Kidney capillary endothelial cell (primary cell): ENCODE measurements at regions not wholly inside any gene's neighbourhood (a gene's known extent, or its start where the extent isn't known, plus 50 kb on each side); places are given as distances from the start of the nearest gene placed in this dataset.

Source experiments
- DNase-seq: peaks from one replicate; pipeline ENCODE4 v3.0.0-alpha.2; 2018; ENCODE audit warnings: low spot score

DNA sequence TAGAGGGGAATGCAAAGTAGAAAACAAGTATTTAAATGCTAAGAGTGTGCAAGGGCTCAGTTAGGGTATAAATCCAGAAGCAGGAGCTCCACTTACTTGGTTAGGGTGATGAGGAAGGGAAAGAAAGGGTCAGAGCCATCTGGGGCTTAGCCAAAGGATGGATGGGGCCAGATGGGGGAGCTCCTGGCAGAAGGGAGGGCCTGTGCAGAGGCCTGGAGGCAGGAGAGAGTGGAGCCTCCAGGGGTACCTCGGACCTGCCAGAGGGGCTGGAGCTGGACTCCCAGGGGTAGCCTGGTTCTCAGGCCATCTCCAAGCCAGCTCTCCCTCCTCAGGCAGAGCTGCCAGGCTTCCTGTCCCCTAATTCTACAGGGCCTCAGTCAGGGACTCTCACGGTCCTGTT is 506.3 kb downstream of the SHQ1 start:
- DNase-seq: no peak

DNA sequence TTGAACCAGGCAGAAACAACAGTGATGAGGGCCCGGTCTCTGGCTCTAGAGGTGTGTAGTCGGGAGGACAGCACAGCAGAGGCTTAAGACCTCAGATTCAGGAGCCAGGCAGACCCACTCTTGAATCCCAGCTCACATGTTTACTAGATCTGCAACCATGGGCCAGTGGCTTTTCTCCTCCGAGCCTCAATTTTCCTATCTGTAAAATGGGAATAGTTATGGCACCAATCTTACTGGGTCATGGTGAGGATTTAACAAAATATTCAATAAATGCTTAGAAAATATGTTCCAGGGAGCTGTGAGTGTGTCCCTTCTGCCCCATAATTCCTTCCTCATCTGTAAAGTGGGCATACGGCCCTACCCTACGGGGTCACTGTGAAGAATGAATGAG is 506.9 kb downstream of the SHQ1 start:
- DNase-seq: no peak

DNA sequence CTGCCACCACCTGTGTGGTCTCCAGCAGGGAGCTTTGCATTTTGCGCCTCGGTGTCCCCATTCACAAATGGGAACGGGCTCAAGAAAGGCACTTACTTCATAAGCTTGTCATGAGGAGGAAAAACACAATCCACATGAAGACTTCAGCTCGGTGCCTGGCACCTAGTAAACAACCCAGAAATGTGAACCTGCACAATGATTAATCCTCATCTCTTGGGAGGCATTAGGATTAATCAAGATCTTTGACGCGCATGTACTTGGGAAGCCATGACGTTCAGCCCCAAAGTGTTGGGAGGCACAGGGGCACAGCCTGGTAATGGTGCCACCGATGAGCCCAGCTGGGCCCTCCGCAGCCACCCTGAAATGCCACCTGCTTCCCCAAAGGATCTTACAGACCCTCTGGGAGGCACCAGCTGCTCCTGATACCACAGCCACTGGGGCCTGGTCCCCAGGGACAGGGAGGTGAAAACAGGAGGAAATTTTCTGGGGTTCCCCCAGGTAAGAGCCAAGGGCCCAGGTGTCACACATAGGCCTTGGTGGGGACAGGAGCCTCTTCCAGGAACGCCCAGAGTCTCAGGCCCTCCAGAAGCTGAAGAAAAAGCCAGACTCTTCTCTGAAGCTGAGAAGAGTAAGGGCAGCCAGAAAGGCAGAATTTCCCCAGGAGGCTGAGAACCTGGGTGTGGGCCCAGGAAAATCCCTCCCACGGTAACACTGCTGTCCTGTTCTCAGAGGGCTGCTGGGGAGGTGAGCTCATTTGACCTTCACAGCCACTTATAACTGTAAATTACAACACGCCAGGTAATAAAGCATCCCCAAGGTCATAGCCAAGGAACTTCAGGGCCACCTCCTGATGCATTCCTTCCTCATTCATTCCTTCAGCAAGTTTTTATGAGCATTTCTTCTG is 507.5 kb downstream of the SHQ1 start:
- no peak for DNase-seq

DNA sequence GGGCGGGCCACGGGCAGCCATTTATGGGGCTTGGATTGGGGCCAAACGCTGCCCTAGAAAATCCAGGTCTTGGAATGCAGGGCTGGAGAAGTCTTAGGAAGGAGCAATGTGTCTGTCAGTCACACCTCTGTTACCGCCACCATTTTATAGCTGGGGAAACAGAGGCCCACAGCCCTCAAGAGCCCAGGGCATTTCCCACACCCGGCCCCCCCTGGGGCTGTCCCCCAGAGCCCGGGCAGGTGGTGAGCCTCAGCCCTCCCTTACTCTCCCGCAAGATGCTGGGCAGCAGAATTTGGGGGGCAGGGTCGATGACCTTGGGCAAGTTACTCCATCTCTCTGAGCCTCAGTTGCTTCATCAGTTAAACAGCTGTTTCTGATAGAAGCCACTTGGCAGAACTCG is 508.2 kb downstream of the SHQ1 start:
- DNase-seq: no peak

DNA sequence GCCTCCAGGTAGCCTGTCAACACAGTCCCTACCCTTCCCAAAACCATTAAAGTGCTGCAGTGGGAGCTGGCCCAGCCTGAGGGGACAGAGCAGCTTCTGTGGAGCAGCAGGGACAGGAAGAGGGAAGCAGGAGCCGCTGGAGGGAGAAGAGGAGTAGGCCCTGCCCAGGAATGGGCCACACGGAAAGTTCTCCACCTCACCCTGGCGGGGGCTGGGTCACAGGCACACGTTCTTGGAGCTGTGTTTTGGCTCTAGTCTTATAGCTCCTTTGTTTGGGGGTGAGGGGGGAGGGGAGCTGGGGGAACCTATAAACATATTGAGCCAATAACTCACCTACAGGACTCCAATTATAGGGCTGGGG is 508.6 kb downstream of the SHQ1 start:
- DNase-seq: no peak

DNA sequence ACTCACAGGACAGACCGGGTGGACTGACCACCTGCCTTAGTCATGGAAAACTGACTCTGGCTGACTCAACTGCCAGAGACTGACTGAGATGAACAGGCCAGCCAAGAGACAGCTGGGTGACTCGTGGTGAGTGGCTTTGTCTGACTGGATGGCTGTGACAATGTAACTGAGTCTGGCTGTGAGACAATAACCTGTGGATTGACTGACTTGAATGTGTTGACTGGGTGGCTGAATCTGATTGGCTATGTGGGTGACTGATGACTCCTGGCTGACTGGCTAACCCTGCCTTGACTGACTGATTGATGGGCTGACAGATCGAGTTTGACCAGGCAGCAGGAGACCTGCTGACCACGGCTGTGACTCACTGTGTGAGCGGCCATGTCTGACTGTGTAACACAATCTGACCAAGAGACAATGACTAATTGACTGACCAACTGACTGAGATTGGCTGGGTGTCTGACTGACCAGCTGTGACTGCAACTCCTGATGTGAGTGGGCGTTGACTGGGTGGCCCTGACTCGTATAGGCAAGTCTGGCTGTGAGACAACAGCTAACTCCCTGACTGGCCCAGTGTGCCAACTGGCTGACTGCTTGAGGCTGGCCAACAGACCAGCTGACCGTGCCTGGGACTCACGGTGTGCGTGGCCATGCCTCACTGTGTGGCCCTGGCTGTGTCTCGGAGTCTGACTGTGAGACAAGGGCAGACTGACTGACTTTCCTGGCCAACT is 509.1 kb downstream of the SHQ1 start:
- DNase-seq: peak; percentile 88

DNA sequence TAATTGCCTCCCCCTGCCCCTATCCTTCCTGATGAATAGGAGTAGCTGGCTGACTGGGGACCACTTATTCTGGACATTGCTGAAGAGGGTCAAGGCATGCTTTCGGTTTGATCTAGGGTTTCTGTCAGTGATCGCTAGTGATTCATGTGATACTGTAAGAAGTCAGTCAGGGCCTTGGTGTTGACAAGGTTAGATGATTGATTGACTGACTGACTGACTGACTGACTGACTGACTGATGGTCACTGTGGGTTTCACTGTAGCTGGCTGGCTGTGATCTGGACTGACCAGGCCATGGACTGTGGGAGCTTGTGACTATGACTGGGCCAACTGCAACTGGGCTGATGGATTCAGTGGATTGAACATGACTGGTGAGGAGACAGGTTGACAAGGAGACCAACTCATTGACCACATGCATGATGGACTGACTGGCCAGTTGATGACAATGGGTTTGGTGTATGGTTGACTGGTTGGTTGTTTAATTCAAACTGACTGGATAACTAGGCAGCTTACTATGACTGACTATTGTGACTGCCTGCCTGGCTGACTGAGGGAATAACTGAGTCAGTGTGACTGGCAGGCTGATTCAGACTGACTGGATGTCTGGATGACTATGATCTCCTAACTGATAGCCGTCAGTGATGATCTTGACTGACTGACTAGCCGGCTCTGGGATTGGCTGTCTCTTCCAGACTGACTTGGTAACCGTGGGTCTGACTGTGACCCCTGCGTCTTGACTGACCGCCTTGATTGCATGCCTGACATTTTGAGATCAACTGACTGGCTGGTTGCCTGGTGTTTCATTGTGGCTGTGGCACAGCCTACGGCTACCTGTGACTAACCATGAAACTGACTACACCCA is 509.9 kb downstream of the SHQ1 start:
- no peak for DNase-seq

DNA sequence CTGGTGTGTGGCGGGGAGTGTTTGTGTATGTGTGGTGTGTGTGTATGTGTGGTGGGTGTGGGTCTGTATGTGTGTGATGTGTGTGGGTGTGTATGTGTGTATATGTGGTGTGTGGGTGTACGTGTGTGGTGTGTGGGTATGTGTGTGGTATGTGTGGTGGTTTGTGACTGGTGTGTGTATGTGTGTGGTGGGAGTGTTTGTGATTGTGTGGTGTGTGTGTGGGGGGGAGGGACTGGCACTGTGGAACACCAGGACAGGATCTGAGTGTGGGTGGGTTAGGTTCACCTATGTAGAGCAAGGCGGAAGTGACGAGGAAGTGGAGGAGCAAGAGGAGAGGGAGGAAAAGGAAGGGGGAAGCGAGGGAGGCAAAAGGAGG is 510.8 kb downstream of the SHQ1 start:
- no peak for DNase-seq

DNA sequence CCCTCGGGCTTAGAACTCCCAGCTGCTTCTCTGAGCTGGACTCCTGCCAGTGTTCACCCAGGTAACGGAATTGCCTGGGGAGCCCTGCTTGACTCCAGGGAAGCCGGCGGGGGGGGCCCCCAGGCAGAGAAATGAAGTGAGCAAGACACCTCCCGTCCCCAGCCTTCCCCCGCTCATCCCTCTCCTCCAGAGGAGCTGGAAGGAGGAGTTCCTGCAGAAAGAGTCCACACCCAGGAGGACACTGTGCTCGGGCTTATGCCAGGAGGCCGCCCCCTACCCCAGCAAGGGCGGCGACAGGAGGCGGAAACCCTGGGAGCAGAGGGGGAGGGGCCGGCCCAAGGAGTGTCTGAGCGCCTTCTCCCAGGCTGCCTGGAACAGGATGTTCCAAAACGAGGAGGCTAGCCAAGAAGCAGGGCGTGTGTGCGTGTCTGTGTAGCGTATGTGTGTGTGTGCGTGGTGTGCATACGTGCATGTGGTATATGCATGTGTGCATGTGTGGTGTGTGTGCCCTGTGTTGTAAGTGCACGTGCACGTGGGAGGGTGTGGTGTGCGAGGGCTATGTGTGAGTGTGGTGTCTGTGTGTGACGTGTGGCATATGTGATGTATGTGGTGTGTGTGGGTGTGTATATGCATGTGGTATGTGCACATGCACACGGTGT is 511.3 kb downstream of the SHQ1 start:
- DNase-seq: no peak

DNA sequence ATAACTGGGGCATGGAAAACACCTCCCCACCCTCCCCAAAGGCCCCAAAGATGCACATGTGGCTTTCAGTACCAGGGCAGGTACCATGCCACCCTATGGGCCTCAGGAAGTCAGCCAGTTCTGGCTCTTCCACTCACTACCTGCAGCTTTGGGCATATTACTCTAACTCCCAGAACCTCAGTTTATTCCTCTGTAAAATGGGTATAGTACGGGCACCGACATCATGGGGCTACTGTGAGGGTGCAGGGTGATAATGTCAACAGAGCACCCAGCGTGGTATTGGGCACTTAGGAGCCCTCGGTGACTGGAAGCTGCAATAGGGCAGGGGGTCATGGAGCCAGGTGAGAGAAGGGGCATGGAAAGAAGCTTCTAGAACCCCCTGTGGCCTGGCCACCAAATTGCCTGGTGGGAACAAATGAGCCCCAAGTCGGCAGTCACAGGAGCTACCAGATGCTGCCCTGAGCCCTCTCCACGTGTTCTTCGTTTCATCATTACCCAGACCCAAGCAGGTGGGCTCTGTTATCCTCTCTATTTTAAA is 512.1 kb downstream of the SHQ1 start:
- no peak for DNase-seq

DNA sequence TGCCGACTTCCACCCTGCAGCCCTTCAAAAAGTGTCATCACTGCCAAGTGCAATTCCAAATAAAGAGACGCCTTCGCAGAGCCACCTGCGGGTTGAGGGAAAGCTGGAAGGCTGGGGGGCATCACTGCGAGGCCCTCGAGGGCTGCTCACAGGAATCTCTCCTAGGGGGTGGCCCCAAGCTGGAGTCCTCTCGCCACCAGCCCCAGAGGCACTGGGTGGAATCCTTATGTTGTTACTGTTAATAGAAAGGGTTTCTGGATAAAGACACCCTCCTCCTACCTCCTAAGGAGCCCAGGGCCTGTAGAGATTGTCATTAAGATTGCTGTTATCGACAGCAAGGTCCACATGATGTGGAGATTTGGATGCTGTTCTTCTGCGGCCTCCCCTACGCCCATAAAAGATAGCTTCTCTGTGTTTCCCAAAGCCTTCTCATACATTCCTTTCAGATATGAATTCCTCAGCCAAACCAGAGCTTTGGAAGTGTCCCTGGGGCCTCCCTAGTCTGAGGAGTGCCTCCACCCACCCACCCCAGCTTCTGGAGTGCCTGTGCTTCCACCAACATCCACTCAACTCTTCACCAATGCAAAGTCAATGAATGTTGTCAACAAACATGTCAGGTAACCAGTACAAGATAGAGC is 512.7 kb downstream of the SHQ1 start:
- no peak for DNase-seq

DNA sequence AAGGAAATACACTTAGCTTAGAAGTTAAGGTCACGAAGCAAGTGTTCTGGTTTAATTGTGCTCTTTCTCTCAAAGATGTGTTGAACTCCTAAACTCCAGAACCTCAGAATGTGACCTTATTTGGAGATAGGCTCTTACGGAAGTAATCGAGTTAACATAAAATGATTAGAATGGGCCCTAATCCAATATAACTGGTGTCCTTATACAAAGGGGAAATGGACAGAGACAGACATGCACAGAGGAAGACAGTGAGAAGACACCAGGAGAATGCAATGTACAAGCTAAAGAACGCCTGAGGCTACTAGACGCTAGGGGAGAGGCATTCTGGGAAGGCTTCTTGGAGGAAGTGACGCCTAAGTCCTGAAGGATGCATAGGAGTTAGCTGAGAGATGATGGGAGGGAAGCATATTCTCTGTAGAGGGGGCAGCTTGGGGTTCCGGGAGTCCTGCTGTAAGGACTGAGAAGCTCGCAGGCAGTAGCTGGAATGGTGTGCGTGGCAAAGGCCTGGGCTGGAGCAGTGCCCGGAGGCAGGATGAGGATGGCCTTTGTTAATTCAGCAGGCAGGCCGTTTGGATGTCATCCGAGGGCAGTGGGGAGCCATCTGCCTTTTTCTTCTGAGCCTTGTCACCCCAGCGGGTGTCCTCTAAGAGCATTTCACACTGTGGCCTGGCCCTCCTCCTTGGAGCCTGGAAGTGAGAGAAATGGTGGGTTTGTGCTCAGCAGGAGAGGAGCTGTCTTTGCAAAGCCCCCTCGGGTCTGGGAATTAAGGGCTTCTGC is 513.4 kb downstream of the SHQ1 start:
- DNase-seq: no peak

DNA sequence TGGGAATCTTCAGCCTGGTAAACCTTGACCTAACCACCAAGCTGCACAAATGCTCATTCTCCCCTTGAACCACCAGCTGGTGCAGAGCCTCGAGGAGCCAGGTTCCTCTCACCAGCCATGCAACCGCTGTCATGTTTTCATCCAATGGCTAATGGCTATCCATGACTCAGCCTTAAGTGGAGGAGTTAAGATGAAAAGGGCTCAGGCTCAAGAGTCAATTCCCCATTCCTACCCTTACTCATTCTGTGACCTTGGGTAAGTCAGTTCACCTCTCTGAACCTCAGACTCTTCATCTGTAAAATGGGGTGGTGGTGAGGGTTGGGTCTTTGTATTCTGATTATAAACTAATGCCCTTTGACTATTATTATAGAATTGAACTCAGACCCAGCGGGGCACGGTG is 515.6 kb downstream of the SHQ1 start:
- no peak for DNase-seq

DNA sequence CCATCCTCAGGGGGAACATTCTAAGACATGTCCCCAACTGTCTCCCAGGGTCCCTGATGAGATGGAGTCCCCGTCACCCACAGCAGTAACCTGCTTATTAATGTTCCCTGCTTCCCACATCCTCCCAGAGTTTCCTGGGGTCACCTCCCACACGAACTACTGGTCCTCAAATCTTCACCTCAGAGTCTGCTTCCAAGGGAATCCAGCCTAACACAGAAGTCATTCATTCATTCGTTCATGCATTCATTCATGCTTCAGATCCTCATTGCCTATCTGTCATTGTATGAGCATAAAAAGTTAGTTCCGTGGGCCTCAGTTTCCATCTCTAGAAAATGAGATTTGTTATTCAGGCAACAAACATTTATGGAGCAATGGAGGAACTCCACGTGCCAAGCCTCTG is 516.2 kb downstream of the SHQ1 start:
- no peak for DNase-seq

DNA sequence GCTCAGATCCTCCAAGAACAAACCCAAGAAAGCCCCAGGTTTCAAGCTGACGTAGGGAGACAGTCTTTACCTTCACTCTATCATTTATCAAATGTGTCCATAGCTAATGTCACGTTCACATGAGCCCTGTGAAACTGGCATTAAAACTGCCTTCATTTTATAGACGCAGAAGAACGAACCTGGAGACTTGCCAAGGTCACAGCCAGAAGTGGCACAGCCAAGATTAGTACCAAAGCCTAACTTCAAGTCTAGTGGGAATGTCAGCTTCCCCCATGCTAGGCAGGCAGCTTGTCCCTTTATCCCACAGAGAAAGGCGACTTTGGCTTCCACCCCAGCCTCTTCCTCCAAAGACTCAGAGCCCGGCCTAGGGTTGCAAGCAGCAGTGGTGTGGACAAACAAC is 517.2 kb downstream of the SHQ1 start:
- DNase-seq: no peak

DNA sequence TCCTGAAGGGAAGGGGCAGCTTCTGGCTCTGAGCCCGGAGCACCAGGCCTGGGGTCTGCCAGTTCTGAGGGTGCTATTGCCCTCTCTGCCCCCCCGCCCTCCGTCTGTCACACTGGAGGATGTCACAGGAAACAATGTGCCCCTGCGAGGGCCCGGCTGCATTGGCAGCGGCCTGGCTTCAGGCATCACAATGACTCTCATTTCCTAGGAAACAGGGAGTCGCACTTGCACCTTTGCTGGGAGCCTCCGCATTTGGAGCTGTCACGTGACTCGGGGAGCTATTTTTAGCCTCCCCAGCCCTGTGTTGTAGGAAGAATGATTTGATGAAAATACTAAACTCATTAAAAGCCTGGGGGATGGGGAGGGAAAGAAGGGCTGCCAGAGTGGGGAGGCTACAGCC is 518.9 kb downstream of the SHQ1 start:
- DNase-seq: no peak

DNA sequence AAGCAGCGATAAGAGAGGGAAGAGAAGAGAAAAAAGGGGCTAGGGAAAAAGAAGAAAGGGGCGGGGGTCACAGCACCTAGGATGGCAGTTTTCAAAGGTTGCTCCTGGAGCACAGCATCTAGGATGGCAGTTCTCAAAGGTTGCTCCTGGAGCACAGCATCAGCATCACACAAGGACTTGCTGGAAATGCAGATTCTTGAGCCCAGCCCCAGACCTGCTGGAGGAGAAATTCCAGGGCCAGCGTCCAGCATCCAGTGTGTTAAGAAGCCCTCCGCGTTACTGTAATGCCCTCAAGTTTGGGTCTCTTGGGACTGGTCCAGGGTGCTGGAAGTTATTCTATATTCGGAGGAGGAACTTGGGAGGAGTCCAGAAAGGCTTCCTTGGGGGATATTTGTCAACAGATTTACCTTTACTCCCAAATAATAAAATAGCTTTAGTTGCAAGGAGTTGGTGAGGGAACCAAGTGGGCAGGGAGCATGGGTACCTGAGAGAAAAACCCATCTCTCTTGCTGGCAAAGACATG is 519.4 kb downstream of the SHQ1 start:
- no peak for DNase-seq

DNA sequence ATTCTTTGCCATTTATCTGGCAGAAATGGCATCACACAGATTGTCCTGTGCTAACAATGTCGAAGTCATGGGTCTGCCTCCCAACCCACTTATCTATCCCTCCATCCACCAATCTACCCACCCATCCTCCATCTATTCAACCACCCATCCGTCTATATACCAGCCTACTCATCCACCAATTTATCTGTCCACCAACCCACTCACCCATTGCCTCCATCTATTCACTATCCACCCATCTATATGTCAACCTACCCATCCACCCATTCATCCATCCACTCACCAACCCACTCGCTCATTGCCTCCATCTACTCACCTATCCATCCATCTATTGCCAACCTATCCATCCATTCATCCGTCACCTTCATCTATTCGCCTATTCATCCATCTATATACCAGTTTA is 521.2 kb downstream of the SHQ1 start:
- no peak for DNase-seq

DNA sequence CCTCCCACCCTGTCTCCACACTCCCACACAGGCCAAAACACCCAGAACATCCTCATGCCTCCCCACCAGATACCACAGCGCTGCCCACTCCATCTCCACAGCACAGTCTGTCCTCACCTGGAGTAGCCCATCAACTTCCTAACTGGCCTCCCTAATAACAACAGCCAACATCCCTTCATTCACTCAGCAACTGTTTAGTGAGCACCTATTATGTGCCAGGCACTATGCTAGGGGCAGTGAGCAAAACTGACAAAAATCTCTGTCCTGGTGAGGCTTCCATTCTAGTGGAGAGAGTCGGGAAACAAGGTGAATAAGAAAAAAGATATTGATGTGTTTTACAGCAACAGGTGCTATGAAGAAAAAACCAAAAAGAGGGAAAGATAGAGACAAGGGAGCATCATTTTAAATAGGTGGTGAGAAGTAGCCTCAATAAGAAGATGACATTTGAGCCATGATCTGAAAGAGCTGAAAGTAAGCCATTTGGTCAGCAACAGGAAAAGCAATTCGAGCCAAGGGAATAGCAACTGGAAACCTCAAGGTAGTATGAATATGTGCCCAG is 523.9 kb downstream of the SHQ1 start:
- no peak for DNase-seq

DNA sequence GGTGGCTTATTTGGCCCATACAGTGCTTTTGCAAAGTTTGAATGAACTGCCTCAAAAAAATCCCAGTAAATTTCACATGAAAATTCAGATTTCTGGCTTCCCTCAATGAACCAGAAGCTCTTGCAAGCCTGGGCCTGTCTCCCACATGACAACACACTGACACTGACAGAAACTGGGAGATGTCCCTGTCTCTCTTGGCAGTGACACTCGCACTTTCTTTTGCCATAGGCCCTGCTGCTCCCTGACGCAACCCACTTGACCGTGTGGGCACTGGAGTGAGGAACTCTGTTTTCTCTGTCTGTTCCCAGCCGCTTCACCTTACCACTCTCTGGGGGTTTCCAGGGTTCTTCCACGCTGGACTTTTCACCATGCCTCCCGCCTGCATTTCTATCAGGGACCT is 524.5 kb downstream of the SHQ1 start:
- no peak for DNase-seq
